Left ventricle myocardium superior (tissue), 1 donor: ENCODE measurements at regions not wholly inside any gene's neighbourhood (a gene's known extent, or its start where the extent isn't known, plus 50 kb on each side); places are given as distances from the start of the nearest gene placed in this dataset.
"Not testable (repeated sequence)": the region's sequence is repeated elsewhere in the genome, so short reads cannot be mapped to it uniquely, and the experiment has no call there.

Source experiments
- ATAC-seq: fragments of 200-7000 bp; cut with Tn5 transposase; one replicate; pipeline ENCODE4 v1.9.1; 2020; ENCODE audit warnings: mild to moderate bottlenecking, moderate library complexity
- DNase-seq: peaks from one replicate; pipeline ENCODE4 v3.0.0-alpha.2; 2020
- intact Hi-C: fragments of 100-400 bp; cut with micrococcal nuclease; formaldehyde crosslinking; loops from one replicate; pipeline ENCODE4 v1.11.0; 2022
- donor health status: DM: no; HTN: yes; CAD: no; lungs with severe emphysema.

DNA sequence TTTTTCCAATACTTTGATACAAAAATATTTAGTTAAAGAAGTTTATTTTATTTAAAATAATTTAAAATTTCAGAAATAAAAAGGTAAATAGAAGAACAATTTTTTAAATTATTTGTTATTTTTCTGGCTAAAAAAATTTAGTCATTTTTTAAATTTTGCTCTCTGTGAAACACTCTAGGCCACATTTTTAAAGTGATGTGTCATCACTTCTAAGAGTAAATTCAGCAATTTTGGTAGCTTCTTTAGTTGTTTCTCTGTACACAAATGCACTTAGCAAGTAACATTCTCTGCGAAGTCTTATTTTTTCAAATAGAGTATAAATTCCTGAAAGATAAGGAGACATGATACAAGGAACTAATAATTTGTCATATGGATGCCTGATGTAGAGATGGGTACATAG, 760.0 kb upstream of the PRMT6 start:
- no peak for ATAC-seq
- DNase-seq = no peak
- intact Hi-C loops = no loop called here

- ATAC-seq = no peak
- DNase-seq = no peak
- intact Hi-C loops = no loop called here
Measured at GRCh38 chr1:106304106-106304505, 752.4 kb upstream of the PRMT6 start.

DNA sequence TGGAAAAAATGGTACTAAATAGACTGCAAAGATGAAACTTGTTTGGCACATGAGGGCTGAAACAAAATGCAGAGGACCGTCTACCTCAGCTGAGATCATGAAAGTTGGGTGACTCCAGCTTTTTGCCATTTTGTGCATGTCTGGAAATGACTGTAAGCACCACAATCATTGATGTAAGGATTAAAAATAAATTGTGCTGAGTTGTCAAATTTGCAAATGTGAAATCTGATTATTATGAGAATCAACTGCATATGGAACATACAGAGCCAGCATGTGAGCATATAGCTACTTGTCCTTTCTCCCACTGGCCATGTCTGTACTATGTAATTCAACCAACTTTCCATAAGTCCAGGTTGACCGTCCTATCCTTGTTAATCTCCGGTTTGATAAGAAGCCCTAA, 736.9 kb upstream of the PRMT6 start:
- DNase-seq (no peak), ATAC-seq (no peak)
- intact Hi-C loops = no loop called here

- no peak for ATAC-seq
- intact Hi-C loops = no loop called here
- no peak for DNase-seq
Measured at GRCh38 chr1:106325600-106325999, 730.9 kb upstream of the PRMT6 start.

- intact Hi-C loops = no loop called here
- DNase-seq (no peak), ATAC-seq (no peak)
Measured at GRCh38 chr1:106344494-106344893, 712.0 kb upstream of the PRMT6 start.

- intact Hi-C loops = no loop called here
- DNase-seq (no peak), ATAC-seq (no peak)
Measured at GRCh38 chr1:106360252-106360651, 696.2 kb upstream of the PRMT6 start.

- DNase-seq (no peak), ATAC-seq (no peak)
- intact Hi-C loops = no loop called here
Measured at GRCh38 chr1:106366627-106367319, 689.7 kb upstream of the PRMT6 start.

DNA sequence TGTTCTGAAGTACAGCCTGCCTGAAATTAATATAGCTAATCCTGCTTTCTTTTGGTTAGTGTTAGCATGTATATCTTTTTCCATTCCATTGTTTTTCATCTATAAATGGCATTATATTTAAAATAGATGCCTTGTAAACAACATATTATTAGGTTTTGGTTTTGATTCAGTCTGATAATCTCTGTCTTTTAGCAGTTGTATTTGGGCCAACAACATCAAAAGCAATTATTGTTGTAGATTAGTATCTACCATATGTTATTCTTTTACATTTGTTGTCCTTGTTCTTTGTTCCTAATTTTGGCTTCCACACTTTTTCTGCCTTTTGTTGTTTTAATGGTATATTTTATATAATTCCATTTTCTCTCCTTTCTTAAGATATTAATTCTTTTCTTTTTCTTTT, 678.2 kb upstream of the PRMT6 start:
- ATAC-seq = no peak
- no peak for DNase-seq
- intact Hi-C loops = no loop called here

DNA sequence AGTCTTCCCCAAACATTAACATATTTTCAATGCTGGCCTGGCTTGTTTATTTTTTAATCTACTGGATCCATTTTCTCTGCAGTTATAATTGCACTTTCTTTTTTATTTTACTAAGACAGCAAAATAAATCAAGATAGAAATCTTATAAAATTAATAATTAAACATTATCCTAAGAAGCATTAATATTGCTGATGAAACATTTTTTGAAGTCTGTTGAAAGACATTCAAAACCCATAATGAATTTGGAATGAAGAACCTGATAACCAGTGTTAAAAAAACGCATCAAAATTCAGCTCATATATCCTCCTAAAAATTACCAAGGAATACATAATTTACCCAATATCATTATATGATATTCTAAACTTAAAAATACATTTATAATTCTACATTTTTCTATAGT, 675.7 kb upstream of the PRMT6 start:
- intact Hi-C loops = no loop called here
- ATAC-seq (no peak), DNase-seq (no peak)

DNA sequence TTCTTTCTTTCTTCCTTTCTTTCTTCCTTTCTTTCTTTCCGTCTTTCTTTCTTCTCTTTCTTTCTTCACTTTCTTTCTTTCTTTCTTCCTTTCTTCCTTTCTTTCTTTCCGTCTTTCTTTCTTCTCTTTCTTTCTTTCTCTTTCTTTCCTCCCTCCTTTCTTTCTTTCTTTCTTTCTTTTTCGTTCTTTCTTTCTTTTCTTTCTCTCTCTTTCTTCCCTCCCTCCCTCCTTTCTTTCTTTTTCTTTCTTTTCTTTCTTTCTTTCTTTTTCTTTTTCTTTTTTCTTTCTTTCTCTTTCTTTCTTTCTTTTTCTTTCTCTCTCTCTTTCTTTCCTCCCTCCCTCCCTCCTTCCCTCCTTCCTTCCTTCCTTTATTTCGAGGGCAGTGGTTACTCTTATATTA, 667.3 kb upstream of the PRMT6 start:
- ATAC-seq, intact Hi-C loops, DNase-seq: not testable (repeated sequence)

DNA sequence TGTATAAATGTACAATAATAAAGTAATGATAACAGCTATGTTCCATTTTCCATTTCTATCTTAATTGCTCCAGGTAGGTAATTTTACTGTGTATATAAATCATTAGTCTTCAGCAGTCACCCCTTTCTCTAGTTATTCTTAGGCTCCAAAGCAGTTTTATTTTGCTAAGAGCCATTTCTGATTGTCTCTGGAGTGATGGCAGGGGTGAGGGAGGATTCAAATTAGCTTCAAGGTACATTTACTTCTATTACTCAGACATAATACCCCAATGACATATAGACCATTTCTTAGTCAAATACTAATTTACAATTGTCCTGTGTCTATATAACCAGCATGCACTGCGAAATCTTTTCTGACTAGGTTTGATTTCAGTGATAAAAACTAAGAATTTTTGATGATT, 663.4 kb upstream of the PRMT6 start:
- no peak for DNase-seq
- intact Hi-C loops = no loop called here
- no peak for ATAC-seq

DNA sequence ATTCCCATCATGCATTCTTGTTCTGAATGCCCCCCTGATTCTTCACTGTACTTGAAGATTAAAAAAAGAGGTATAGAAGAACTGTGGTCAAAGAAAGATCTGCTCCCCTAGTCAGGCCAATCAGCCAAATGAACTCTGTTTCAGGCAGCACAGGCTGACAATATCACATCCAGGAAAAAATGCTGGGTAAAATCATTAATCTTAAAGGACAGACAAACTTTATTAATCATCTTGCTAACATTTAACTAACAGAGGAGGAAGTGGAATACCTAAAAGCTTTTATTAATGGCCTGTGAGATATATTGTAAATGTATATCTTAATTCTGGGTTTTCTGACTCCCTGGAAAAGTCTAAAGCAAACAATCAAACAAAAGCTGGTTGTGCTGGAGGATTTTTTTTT, 660.5 kb upstream of the PRMT6 start:
- DNase-seq (no peak), ATAC-seq (no peak)
- intact Hi-C loops = no loop called here

GRCh38 chr1:106398391-106398790, 658.1 kb upstream of the PRMT6 start:
- intact Hi-C loops = no loop called here
- no peak for ATAC-seq
- DNase-seq = no peak

DNA sequence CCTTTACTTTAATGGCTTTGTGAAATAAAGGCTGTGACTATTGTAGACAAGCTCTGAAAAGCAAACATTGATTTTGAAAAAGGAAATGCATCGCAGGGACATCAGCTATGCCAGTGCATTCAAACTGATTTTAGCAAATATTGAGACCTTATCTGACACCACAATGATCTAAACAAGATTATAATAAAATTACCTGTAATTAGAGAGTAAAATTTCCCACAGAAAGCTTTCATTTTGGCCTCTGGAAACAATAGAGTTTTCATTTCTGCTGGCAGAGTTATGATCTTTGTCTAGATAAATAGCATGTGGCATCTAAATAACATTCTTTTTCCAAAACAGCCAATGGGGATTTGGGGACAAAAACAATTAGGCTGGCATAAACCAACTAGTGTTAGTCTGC, 650.4 kb upstream of the PRMT6 start:
- DNase-seq = no peak

DNA sequence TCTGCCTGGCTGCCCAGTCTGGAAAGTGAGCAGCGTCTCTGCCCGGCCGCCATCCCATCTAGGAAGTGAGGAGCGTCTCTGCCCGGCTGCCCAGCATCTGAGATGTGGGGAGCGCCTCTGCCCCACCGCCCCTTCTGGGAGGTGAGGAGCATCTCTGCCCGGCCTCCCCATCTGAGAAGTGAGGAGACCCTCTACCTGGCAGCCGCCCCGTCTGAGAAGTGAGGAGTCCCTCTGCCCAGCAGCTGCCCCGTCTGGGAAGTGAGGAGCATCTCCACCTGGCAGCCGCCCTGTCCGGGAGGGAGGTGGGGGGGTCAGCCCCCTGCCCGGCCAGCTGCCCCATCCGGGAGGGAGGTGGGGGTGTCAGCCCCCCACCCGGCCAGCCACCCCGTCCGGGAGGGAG, 644.2 kb upstream of the PRMT6 start:
- intact Hi-C loops, DNase-seq, ATAC-seq: not testable (repeated sequence)

More for the DNA sequence above, 650.4 kb upstream of the PRMT6 start:
- intact Hi-C loops = no loop called here
- ATAC-seq = no peak

GRCh38 chr1:106435269-106435668, 621.2 kb upstream of the PRMT6 start:
- intact Hi-C loops = no loop called here
- DNase-seq = no peak
- ATAC-seq = no peak

GRCh38 chr1:106439475-106439874, 617.0 kb upstream of the PRMT6 start:
- no peak for ATAC-seq
- intact Hi-C loops = no loop called here
- no peak for DNase-seq

- ATAC-seq = no peak
- no peak for DNase-seq
- intact Hi-C loops = no loop called here
Measured at GRCh38 chr1:106447466-106447865, 609.0 kb upstream of the PRMT6 start.

DNA sequence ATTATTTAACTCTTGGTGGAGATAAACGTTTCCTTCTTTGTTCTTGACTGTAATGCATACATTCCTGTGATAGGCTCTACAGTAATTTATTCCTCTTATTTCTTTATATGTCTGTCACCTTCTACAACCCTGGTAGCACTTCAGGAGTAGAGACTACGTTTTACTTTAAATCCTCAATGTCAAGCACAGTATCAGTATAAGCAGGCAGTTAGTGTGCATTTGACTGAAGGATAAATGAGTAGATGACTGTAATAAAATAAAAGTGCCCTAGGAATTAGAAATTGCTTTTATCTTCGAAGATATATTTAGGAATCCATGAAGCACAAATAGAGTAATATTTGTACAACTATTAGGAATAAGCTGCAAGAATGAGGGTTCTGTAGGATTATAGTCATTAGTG, 599.6 kb upstream of the PRMT6 start:
- DNase-seq = no peak
- ATAC-seq = no peak
- intact Hi-C loops = no loop called here

DNA sequence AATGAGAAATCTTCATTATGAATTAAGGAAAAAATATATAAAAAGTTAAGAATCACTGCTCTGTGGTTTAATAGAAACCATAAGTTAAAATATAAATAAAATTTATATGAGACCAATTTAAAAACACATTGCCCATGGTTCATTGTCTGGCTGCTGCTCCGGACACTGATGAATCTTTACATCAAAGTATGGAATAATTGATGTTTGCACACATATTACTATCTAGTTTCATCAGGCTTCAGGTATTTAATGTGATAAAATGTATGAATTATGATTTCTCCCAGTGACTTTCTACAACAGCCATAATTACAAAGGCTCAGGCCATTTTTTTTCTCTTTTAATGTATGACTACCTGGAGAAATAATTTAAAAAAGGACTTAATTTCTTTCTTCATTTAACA, 599.1 kb upstream of the PRMT6 start:
- intact Hi-C loops = no loop called here
- ATAC-seq (no peak), DNase-seq (no peak)

GRCh38 chr1:106458866-106459265, 597.6 kb upstream of the PRMT6 start:
- ATAC-seq (no peak), DNase-seq (no peak)
- intact Hi-C loops = no loop called here

GRCh38 chr1:106459418-106459817, 597.1 kb upstream of the PRMT6 start:
- DNase-seq (no peak), ATAC-seq (no peak)
- intact Hi-C loops = no loop called here
